GM23338 (cell line): ENCODE measurements at regions not wholly inside any gene's neighbourhood (a gene's known extent, or its start where the extent isn't known, plus 50 kb on each side); places are given as distances from the start of the nearest gene placed in this dataset.

Experiments
- CREB1 ChIP-seq: fragments of 250-450 bp; sonication (Bioruptor Pico); IDR thresholded peaks from 2 replicates; pipeline ENCODE4 v1.5.0; 2020; ENCODE audit warnings: low read depth, mild to moderate bottlenecking, moderate library complexity
- EZH2 ChIP-seq: fragments of 200-600 bp; sonication (generic); IDR thresholded peaks from one replicate; pipeline ENCODE4 v1.8.0; 2017; ENCODE audit warnings: antibody characterized with exemption, mild to moderate bottlenecking, low read depth; ENCODE audit not compliant: unreplicated experiment
- EZH2phosphoT487 ChIP-seq: fragments of 200-600 bp; sonication (generic); IDR thresholded peaks from one replicate; pipeline ENCODE4 v1.8.1; 2018; ENCODE audit warnings: antibody characterized with exemption; ENCODE audit not compliant: unreplicated experiment
- JUNB ChIP-seq: IDR thresholded peaks from one replicate; pipeline ENCODE4 v1.6.1; 2016; ENCODE audit warnings: antibody characterized with exemption; ENCODE audit not compliant: unreplicated experiment
- POLR2AphosphoS5 ChIP-seq: IDR thresholded peaks from 2 replicates; pipeline ENCODE4 v1.6.1; 2016; ENCODE audit warnings: antibody characterized with exemption, low read depth
- REST ChIP-seq: IDR thresholded peaks from one replicate; pipeline ENCODE4 v1.6.1; 2018; ENCODE audit warnings: antibody characterized with exemption; ENCODE audit not compliant: unreplicated experiment
- STAT1 ChIP-seq: IDR thresholded peaks from one replicate; pipeline ENCODE4 v1.6.1; 2016; ENCODE audit warnings: antibody characterized with exemption; ENCODE audit not compliant: unreplicated experiment
- TF ChIP-seq, protein P1 (sequence below), 2 experiments: fragments of 200-600 bp in 1 of 2; sonication (generic) in 1 of 2; conservative IDR thresholded peaks; 2 replicates each; pipeline versions ENCODE4 v1.5.1 to v1.6.1; 2016 to 2017; ENCODE audit warnings: antibody characterized with exemption in 2 of 2, low read depth in 2 of 2, mild to moderate bottlenecking in 2 of 2, moderate library complexity in 1 of 2

DNA sequence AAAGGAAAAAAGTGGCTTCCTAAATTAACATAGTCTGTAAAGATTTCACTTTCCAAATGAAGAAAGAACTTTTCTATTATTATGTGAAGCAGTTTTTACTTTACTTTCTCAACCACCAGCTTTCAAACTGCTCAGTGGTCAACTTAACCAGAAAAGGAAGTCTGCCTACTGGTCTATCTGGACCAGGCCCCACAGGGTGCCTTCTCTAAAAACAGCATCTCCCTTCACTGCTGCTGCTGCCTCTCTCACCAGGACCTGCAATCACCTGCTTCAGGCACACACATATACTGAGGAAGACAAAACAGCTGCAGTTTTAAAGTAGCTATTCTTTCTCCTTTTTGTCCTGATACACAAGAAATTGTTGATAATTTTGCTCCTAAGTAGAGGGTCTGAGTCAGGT lies 221.3 kb upstream of the DCC start:
- TF ChIP-seq, protein P1, sequence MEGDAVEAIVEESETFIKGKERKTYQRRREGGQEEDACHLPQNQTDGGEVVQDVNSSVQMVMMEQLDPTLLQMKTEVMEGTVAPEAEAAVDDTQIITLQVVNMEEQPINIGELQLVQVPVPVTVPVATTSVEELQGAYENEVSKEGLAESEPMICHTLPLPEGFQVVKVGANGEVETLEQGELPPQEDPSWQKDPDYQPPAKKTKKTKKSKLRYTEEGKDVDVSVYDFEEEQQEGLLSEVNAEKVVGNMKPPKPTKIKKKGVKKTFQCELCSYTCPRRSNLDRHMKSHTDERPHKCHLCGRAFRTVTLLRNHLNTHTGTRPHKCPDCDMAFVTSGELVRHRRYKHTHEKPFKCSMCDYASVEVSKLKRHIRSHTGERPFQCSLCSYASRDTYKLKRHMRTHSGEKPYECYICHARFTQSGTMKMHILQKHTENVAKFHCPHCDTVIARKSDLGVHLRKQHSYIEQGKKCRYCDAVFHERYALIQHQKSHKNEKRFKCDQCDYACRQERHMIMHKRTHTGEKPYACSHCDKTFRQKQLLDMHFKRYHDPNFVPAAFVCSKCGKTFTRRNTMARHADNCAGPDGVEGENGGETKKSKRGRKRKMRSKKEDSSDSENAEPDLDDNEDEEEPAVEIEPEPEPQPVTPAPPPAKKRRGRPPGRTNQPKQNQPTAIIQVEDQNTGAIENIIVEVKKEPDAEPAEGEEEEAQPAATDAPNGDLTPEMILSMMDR (conservative IDR thresholded peaks at IDR 0.05; ENCODE audit: low read depth in 2 of 2) = no peak
- no peak for TF ChIP-seq EZH2
- no peak for TF ChIP-seq STAT1
- TF ChIP-seq EZH2phosphoT487 = no peak
- no peak for TF ChIP-seq POLR2AphosphoS5
- TF ChIP-seq REST = no peak
- TF ChIP-seq CREB1 (CRISPR knock-in tag) = no peak
- no peak for TF ChIP-seq JUNB
